GM12872 (cell line): ENCODE measurements at regions not wholly inside any gene's neighbourhood (a gene's known extent, or its start where the extent isn't known, plus 50 kb on each side); places are given as distances from the start of the nearest gene placed in this dataset.

ENCODE experiments used
- CTCF ChIP-seq: IDR thresholded peaks from 3 replicates; pipeline ENCODE4 v1.5.1; 2011; ENCODE audit warnings: low read depth, mild to moderate bottlenecking, low read length, moderate library complexity; ENCODE audit not compliant: insufficient read depth

- TF ChIP-seq CTCF = no peak
These were observed 59.7 kb upstream of the SPOPL start for GRCh38 chr2:138441916-138442315.

- TF ChIP-seq CTCF = no peak
These were observed 57.2 kb upstream of the SPOPL start for GRCh38 chr2:138444411-138444810.

- TF ChIP-seq CTCF = no peak
These were observed 56.3 kb upstream of the SPOPL start for GRCh38 chr2:138445227-138445626.

GRCh38 chr2:138446043-138446442 lies 55.5 kb upstream of the SPOPL start:
- no peak for TF ChIP-seq CTCF

GRCh38 chr2:138447889-138448570 lies 53.5 kb upstream of the SPOPL start:
- TF ChIP-seq CTCF = no peak
